CD4-positive, alpha-beta T cell treated with Interleukin-17A for 1 hour (primary cell): ENCODE measurements at regions not wholly inside any gene's neighbourhood (a gene's known extent, or its start where the extent isn't known, plus 50 kb on each side); places are given as distances from the start of the nearest gene placed in this dataset.

Source experiments
- DNase-seq: peaks from one replicate; pipeline ENCODE4 v3.0.0-alpha.2; 2020

DNA sequence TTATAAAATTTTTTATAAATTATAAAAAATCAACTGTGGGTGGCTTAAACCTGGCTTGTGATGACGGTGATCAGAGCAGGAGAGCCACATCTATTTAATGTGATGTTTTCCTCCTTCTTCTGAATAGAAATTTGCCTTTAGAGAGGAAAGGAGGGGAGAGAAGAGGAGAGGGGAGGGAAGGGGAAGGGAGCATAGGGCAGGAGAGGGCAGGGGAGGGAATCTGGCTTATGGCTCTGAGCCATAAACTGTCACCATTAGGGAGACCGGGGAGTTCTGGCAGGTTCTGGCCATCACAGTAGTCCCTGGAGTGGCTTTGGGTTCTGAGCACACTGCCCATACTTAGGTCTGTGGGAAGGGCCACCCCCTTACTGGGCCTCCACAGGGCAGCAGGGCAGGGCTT is 167.8 kb downstream of the ENGASE start:
- no peak for DNase-seq

DNA sequence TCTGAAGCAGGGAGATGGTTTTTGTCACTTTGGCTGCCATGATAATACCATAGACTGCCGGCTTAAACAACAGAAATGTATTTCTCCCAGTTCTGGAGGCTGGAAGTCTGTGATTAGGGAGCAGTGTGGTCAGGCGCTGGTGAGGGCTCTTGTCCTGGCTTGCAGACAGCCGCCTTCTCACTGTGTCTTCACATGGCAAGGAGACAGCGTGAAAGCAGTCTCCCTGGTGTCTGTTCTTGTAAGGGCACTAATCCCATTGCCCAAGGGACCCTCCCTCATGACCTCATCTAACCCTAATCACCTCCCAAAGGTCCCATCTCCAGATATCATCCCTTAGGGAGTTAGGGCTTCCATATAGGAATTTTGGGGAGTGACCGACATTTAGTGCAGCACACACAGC is 167.0 kb downstream of the ENGASE start:
- DNase-seq: no peak

DNA sequence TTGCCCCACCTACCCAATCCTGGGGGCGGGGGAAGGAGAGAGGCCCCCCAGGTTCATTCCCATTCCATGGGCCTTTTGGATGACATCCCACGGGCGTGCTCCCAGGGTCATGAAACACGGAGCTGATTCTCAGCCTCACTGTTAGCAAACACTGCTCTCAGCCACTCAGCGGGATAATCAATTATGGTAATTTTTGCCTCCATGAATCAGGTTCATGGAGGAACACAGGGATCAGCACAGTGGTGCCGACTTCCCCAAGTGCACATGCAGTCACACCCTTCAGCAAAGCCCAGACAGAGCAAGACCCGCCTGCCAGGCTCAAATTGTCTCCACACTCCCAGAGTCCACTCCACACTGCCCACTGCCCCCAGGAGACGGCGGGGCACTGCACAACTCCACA is 164.6 kb downstream of the ENGASE start:
- DNase-seq: no peak

DNA sequence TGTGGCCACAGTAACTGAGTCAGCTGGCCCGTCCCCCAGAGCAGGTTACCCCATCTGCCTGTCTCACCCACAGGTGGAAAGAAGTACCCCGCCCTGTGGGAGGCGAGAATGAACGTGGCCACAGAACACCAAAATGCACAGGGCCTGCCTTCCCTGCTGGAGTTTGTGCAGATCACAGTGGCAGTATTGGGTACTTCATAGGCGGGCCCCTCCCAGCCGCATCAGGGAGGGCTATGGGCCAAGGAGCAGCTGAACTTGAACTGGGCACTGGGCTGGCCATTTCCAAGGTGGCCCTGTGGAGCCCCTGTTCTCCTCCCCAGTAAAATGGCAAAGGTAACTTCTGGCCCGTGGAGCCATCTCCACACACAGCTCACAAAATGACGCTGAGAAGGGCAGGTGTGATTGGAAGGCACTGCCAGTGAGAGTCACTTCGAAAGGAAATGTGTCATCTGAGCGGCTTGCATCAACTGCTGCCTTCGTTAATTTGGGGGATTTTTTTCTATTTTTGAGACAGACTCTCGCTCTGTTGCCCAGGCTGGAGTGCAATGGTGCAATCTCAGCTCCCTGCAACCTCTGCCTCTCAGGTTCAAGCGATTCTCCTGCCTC is 162.9 kb downstream of the ENGASE start:
- DNase-seq: no peak

DNA sequence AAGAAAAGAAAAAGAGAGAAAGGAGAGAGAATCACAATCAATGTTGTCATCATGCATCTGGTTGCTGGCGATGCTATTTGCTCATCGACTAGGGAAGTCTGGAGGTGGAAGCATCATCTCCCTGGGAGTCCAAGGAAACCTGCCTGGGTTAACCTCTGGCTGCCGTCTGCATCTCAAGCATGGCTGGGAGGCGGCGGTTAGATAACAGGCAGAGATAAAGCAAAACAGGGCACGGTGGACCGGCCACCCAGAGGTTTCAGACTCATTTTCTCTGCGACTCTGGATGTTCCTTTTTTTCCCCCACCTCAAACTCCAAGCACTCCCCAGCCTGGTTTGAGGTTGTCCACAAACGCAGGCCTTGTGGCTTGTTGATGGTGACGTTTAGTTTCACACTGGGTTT is 161.2 kb downstream of the ENGASE start:
- no peak for DNase-seq

DNA sequence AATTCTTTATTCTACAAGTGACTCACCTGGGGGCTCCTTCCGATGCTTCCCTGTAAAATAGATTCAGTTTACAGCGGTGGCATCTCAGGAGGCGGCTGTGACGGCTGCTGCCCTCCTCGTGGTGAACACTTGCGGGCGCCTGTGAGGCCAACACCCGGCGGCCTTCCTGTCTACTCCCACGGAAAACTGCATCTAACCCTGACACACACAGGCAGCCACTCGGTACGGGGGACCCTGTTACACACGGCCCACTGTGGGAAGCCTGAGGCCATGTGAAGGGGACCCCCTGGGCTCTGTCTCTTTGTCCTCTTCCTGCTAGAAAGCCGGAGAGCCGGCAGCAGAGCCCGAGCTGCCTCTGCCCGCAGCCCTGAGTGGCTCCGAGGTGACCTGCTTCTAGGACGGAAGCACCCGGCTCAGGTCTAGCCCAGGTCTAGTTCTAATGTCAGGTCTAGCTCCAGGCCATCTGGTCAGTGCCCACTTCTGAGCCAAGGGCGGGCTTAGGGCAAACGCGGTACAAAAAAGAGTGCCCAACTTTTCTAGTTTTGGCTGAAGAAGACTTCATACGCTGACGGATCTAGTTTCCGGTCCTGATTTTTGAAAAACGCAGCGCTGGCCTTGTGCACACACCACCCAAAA is 159.4 kb downstream of the ENGASE start:
- no peak for DNase-seq

DNA sequence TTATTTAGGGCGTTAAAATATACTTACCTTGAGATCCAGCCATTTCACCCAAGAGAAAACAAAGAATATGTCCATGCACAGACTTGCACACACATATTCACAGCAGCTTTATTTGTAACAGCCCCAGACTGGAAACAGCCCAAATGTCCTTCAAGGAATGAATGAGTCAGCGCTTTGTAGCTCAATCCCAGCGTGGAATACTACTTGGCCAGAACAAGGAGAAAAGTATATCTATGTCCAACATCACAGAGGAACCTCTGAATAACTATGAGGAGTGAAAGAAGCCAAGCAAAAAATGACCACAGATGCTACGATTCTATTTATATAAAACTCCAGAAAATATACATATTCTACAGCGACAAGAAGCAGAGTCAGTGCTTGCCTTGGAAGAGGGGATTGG is 158.3 kb downstream of the ENGASE start:
- DNase-seq: no peak

DNA sequence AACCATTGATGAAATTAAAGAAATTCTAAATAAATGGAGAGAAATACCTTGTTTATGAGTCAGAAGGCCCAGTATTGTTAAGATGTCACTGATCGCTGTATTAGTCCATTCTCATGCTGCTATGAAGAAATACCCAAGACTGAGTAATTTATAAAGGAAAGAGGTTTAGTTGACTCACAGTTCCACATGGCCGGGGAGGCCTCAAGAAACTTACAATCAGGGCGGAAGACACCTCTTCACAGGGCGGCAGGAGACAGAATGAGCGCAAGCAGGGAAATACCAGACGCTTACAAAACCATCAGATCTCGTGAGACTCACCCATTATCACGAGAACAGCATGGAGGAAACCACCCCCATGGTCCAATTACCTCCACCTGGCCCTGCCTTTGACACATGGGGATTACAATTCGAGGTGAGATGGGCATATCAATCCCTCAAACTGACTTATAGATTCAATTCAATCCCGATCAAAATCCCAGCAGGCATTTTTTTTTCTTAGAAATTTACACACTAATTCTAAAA is 157.2 kb downstream of the ENGASE start:
- DNase-seq: no peak

DNA sequence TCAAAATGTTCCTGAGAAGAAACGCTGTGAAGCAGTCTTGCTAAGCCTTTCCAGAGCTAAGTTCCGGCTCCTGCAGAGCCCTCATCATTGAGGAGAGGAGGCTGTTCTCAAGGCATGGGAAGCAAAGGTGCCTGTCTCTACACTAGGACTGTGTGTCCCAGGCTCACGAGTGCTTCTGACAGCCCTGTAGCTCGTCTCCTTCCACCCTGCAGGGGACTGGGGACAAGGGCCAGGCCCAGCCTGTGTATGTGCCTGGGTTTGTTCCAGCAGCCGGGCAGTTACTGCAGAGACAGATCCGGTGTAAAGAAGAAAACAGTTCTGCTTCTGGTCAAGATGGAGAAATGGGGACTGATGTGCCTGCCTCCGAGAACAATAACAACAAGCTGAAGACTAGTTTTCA is 156.0 kb downstream of the ENGASE start:
- DNase-seq: no peak

DNA sequence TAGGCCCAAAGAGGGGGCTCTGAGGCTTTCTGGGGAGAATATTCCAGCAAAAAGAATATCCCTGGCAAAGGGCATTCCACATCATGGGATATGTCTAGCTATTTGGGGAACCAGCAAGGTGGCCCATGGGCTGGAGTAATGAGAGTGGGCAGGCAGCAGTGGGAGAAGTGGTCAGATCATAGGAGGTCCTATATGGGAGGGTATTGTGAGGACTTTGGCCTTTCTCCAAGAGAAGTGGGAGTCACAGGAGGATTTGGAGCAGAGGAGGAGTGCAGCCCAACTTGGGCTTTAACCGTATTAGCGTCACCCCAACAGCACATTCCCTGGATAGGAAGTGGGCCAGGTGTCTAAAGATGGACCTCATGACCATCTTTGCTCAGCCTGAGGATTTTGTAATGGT is 151.4 kb downstream of the ENGASE start:
- no peak for DNase-seq

DNA sequence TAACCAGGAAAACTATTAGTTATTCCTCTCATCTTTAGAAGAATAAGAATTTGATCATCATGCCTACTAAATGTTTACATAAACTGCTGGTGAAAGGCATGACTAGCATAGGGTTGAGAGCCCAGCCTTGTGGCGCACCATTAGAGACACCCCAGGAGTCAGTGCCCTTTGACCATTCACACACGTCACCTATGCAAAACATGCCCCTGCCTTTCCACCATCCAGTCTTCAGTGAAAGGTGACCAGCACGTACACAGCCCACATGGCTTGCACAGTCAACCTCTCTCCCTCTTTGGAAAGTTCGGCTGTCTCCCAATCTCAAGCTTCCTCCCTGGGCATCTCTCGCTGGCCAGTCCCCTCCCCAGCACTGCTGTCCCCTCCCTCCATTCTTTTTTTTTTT is 150.3 kb downstream of the ENGASE start:
- DNase-seq: no peak

DNA sequence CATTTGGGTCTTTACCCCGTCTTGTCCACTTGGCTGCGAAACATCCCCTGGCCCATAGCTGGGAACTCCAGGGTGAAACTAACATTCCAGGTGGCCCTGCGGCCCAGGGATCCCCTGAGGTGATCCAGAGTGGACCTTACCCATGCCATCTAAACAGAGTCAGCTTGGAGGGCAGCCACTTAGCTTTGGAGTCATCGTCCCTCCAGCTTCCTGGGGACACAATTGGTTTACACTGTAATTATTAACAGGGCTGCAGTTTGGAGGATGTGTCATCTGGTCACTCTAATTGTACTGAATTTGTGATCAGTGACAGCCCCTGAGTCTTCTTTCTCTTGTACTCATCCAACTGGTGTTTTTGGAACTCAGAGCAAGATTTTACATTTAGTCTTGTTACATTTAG is 149.9 kb downstream of the ENGASE start:
- DNase-seq: no peak

DNA sequence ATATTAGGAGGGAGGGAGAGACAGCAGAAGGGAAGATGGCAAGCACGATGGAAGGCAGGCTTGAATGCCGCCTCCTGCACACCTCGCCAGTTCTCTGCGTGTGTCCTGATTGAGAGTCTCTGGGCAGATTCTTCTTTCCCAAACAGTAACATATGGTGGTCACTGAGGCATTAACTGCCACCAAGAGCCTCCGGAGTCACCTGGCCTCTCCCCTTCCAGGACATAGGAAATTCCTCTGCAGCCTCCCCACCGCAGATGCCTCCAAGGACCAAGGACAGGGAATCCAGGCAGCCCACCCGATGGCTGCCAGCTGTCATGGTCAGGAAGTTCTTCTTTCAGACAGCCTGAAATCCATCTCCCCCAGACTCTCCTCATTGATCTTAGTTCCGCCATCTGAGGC is 149.3 kb downstream of the ENGASE start:
- DNase-seq: no peak

DNA sequence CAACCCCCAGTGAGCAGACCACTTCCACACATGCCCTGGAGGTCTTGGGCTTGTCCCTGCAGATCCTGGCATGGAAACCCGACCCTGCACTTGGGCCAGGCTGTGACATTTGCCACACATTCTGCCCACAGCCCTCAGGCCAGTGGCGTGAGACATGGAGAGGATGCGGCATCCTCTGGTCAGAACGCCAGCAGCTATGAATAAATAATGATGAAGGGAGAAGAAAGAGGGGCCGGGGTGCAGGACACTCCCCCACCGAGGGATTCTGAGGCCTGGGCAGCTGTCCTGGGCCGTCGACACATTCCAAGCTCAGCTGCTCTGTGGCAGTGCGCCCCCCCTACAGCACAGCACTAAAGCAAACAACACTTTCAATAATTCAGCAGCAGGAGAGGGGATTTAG is 148.8 kb downstream of the ENGASE start:
- DNase-seq: no peak

DNA sequence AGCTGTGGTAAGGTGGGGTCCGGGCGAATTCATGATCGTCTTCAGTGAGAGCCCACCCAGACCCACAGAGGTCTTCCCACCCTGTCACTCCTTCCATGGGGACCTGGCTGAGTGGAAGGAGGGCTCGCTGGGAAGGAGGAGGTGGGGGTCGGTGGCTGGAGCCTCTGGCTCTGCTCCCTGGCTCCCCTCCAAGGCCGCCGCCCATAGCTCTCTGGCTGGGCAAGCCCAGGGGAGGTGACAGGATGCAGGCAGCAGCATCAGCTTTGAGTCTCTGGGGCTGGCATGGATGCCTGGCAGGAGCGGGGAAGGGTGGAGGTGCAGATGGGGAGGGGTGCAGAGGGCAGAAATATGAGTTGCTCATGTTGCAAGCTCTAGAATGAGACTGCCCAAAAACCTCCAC is 147.0 kb downstream of the ENGASE start:
- no peak for DNase-seq

DNA sequence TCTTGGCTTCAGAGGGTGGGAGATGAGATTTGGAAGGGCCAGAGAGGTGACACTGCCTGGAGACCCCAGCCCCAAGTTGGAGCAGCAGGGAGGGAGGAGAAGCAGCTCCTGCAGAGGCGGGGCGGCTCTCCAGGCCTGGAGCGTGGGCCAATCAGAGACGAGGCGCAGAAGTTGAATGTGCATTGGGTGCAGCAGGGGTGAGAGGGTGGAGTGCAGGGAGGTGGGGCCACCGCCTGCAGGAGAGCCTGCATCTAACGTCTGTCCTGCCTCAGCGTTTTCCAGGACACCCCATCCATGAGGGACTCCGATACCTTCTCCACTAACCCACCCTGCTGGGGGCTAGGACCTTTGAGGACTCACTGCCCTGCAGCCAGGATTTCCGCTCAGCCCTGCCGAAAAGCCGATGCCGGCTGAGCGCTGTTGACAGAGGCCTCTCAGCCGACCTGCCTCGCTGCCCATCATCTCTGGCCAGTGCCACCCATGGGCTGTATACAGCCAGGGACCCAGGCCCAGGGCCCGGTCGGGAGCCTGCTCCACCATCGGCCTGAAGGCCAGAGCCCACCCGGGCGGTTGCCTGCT is 146.2 kb downstream of the ENGASE start:
- DNase-seq: no peak

DNA sequence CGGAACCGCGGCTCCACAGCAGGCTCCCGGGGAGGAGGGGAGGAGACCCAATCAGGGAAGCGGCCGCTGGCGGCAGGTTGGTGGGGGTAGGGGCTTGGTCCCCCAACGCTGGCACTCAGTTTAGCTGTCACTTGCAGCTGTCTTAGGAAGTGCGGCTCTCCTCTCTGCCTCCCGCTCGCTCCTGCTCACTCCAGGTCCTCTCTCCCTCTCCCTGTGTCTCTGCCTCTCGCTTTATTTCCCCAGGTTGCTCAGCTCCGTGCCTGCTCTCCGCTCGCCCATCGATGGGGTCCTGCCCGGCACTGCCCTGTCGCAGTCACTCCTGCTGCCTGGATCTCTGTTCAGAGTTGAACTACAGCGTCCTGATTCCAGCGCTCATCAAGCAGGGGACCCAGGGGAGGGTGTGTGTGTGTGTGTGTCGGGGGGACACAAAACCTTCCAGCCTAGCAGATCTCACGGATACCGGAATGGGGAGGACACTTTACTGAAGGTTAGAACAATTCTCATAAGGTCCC is 145.6 kb downstream of the ENGASE start:
- no peak for DNase-seq

DNA sequence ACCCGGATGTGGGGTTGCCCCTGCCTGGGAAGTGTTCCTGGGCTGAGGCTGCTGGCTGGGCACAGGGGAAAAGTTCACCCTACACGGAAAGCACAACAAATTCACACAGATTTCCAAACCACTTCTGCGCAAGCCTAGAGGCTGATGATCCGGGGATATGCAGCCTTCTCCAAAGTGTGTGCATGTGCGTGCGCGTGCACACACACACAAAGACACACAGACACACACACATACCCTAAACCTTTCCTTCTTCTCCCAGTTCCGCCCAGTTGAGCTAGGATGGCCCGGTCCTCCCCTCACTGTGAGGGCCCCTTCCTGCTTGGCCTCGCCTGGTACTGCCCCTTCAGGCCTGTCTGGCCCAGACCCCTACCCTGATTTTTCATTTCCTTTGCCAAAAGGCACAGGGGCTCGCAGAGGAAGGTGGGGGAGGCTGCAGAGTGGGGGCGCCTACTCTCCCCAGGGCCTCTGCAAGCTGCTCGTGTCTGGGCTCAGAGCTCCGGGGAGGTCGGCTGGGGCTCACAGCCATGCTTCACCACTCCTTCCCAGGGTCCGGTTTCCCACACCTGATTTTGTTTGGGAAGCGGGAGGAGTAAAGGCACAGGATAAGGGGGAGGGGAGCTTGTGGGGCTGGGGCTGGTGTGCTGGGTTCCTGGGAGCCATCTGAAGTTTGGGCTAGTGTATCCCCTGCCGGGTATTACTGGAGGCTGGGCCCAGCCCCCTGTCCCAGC is 144.7 kb downstream of the ENGASE start:
- no peak for DNase-seq

DNA sequence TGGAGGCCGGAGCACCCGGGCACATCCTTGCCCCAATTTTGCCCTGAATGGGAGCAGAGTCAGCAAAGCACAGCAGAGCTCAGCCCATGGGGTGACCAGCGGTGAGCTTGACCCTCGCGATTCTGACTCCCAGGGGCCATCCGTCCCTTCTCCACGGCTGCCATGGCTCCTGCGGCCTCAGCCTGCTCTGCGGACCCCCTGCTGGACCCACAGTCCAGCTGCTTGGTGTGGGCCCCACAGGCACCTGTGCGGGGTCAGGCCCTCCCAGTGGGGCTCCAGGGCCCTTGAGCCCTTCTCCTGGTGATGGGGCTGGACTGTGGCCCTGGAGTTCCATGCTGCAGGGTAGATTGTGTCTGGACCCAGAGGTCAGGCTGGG is 144.2 kb downstream of the ENGASE start:
- no peak for DNase-seq

DNA sequence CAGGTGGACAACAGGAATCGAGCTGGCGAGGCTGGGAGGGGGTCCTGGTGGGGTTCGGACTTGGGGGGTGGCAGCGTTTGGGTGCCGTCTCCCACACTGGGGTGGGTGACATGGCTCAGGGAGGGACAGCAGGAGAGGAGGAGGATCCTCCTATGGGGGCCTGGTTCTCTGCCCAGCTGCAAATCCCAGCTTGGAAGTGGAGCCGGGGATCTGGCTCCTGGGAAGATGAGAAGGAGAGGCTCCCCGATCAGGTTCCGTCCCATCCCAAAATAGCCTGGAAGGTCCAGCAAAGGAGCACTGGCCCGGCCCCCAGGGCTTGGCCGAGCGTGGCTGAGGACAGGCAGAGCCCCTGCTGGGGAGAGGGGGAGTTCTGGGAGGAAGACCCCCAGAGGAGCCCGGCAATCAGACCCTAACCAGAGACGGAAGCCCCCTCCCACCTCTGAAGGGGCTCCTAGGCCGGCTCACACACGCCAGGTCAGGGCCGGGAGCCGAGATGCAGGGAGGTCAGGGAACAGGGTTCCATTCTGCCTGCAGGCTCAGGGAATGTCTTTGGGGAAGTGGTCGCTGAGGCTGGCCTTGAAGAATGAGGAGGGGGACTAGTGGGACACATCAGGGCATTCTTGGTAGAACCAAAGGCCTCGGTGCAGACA is 143.7 kb downstream of the ENGASE start:
- DNase-seq: no peak

DNA sequence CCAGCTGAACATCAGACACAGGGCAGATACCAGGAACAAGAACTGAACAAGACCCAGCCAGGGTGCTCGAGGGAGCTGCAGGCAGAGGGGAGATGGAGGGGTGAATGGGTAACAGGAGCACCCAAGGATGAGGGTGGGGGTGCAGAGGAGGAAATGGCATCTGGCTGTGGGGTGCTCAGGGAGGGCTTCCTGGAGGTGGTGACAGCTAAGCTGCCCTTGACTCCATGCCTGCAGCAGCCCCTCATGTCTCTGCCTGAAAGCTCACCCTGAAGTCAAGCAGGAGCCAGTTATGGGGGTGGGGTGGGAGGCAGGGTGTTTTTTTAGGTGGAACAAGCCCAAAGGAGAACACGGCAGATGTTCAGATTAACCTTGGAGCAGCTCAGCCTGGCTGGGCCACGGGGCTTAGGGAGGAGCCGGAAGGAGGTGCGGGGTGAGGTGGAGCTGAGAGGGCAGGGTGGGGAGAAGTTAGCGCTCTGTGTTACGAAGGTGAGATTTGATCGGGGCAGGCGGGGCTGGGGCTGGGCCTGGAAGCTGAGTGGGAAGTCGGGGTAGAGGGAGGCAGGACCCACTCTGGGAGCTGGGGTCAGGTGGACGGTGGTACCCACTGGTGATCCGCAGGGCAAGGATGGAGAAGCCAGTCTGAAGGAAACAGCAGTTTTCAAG is 143.0 kb downstream of the ENGASE start:
- no peak for DNase-seq

DNA sequence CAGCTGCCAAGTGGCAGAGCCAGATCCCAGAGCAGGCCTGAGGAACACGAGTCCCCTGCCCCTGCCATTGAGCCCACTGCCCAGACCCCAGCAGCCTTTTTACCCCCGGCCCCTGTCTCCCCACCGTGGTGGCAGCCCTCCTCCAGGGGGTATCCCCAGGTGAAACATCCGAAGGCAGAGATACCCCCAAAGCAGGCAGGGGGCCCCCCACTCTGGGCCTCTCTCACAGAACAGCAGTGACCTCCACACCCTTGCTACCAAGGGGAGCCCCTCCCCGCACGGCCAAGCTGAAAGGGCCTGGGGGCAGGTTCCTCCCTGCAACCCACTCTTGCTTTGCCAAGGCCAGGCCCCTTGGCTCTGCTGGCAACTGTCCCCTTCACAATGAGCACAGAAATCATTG is 142.2 kb downstream of the ENGASE start:
- no peak for DNase-seq

DNA sequence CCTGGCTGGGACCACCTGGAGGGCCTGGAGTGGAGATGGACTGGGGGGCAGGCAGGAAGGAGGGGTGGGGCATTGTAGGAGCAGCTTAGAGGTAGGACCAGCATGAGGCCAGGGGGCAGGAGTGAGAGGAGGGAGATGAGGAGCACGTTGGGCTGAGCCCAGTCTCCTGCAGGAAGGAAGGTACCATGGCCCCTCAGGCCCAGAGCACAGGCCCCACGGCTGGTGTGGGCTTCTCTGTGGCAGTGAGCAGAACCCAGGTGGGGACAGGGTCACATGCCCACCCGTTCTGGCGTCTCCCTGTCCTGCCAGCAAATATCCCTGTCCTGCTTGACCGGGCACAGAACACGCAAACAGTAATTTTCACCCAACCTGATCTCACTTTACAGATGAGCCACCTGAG is 141.8 kb downstream of the ENGASE start:
- no peak for DNase-seq
